ENCODE measurements at regions not wholly inside any gene's neighbourhood (a gene's known extent, or its start where the extent isn't known, plus 50 kb on each side); places are given as distances from the start of the nearest gene placed in this dataset.

DNA sequence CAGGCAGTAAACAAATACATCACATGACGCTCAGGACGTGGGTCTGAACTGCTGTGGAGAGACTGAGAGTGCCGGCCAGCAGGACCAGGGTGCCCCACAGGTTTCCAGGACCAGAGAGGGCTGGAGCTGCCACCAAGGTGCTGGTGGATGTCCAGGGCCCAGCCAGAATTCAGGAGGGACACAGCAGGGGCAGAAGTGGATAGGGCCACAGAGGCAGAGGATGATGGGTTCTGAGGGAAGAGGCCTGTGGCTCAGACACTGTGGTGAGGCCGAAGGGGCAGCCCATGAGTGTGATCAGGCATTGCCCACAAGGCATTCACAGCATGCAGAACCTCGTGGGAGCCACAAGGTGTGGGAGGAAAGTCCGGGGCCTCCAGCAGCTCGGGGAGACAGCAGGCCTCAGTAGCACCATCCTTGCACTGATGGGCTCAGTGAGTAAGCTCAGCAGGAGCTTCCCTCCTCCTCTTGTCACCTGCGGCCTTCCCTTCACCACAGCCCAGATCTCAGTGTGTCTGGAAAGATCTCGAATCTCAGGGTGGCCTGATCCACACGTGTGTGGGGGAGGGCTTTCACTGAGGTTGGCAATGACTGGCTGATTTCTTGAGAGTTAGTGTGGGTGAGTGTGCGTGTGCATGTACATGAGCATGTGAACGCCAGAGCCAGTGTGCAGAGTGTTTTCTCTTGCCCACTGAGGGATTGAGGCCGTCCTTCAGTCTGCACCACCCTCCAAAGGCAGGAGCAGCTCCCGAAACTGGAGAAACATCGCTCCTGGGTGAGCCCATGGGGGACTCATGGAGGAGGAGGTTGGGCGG is 181.8 kb upstream of the RAB6C start:
- Histone ChIP-seq H3K27me3 (ENCODE audit: control insufficient read depth, extremely low read depth, insufficient read depth, low read length) (no peaks in the 10 kb centered on the region), H3K9ac (ENCODE audit: control insufficient read depth, extremely low read depth, insufficient read depth, low read length) (no peak overlapping the region), H3K4me3 (ENCODE audit: control insufficient read depth in 2 of 3, extremely low read depth in 1 of 3, insufficient read depth in 2 of 3, low read depth in 1 of 3, low read length in 3 of 3) (no peak overlapping the region), H2AFZ (ENCODE audit: control insufficient read depth, low read length) (no peak overlapping the region), H3K4me1 (ENCODE audit: control insufficient read depth, extremely low read depth, insufficient read depth, low read length) (no peaks in the 10 kb centered on the region), H3K27ac (ENCODE audit: control insufficient read depth, insufficient read depth, low read length) (no peak overlapping the region), H3K36me3 (ENCODE audit: control insufficient read depth in 2 of 2, extremely low read depth in 1 of 2, insufficient read depth in 2 of 2, low read length in 2 of 2) (no peaks in the 10 kb centered on the region), H3K9me3 (ENCODE audit: control insufficient read depth, low read depth, low read length) (no peaks in the 10 kb centered on the region), H3K9me1 (ENCODE audit: control insufficient read depth, extremely low read depth, insufficient read depth, low read length) (no peaks in the 10 kb centered on the region), H3K79me2 (ENCODE audit: control insufficient read depth, insufficient read depth, low read length) (no peaks in the 10 kb centered on the region), H3K4me2 (ENCODE audit: control insufficient read depth, extremely low read depth, insufficient read depth, low read depth, low read length) (no peak overlapping the region), H4K20me1 (ENCODE audit: control insufficient read depth, extremely low read depth, insufficient read depth, low read length) (no peaks in the 10 kb centered on the region)
- no peak for DNase-seq (ENCODE audit: low read depth, low spot score)
- no peak for TF ChIP-seq EZH2 (IDR thresholded peaks at IDR 0.05; ENCODE audit: low read length)
- TF ChIP-seq, protein P1, sequence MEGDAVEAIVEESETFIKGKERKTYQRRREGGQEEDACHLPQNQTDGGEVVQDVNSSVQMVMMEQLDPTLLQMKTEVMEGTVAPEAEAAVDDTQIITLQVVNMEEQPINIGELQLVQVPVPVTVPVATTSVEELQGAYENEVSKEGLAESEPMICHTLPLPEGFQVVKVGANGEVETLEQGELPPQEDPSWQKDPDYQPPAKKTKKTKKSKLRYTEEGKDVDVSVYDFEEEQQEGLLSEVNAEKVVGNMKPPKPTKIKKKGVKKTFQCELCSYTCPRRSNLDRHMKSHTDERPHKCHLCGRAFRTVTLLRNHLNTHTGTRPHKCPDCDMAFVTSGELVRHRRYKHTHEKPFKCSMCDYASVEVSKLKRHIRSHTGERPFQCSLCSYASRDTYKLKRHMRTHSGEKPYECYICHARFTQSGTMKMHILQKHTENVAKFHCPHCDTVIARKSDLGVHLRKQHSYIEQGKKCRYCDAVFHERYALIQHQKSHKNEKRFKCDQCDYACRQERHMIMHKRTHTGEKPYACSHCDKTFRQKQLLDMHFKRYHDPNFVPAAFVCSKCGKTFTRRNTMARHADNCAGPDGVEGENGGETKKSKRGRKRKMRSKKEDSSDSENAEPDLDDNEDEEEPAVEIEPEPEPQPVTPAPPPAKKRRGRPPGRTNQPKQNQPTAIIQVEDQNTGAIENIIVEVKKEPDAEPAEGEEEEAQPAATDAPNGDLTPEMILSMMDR (optimal IDR thresholded peaks at IDR 0.05 in 1 of 3, IDR thresholded peaks at IDR 0.05 in 1 of 3, conservative IDR thresholded peaks at IDR 0.05 in 1 of 3; ENCODE audit: extremely low read depth in 1 of 3, insufficient read depth in 2 of 3, low read length in 3 of 3) = no peak
- no peak for FAIRE-seq
- dilution Hi-C loops (cut with MboI; ENCODE audit: extremely low pct_ligation_motif_present, low sequenced_read_pairs) = no loop called here

DNA sequence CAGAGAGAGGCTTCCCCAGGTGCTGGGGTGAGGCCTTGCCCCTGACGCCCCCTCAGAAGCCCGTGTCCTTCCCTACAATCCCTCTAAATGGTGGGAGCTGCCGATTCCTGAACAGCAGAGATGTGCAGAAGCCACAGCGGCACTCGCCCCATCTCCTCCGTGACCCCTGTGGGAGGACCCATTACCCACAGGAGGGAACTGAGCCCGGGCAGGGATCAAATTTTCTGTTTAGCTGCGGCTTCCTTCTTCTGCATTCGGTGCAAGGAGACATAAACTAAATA is 181.2 kb upstream of the RAB6C start:
- dilution Hi-C loops (cut with MboI; ENCODE audit: extremely low pct_ligation_motif_present, low sequenced_read_pairs) = no loop called here

More for the DNA sequence above, 181.2 kb upstream of the RAB6C start:
- H3K9ac ChIP-seq (ENCODE audit: control insufficient read depth, extremely low read depth, insufficient read depth, low read length) = no peak overlapping the region
- H3K4me1 ChIP-seq (ENCODE audit: control insufficient read depth, extremely low read depth, insufficient read depth, low read length) = no peaks in the 10 kb centered on the region
- H3K27me3 ChIP-seq (ENCODE audit: control insufficient read depth, extremely low read depth, insufficient read depth, low read length) = no peaks in the 10 kb centered on the region
- H3K4me2 ChIP-seq (ENCODE audit: control insufficient read depth, extremely low read depth, insufficient read depth, low read depth, low read length) = no peak overlapping the region
- H3K9me3 ChIP-seq (ENCODE audit: control insufficient read depth, low read depth, low read length) = no peaks in the 10 kb centered on the region
- H3K36me3 ChIP-seq (ENCODE audit: control insufficient read depth in 2 of 2, extremely low read depth in 1 of 2, insufficient read depth in 2 of 2, low read length in 2 of 2) = no peaks in the 10 kb centered on the region
- no peak for DNase-seq (ENCODE audit: low read depth, low spot score)
- no peak for FAIRE-seq
- no peaks in the 10 kb centered on the region for H3K79me2 ChIP-seq (ENCODE audit: control insufficient read depth, insufficient read depth, low read length)
- no peak overlapping the region for H2AFZ ChIP-seq (ENCODE audit: control insufficient read depth, low read length)
- H4K20me1 ChIP-seq (ENCODE audit: control insufficient read depth, extremely low read depth, insufficient read depth, low read length) = no peaks in the 10 kb centered on the region
- H3K9me1 ChIP-seq (ENCODE audit: control insufficient read depth, extremely low read depth, insufficient read depth, low read length) = no peaks in the 10 kb centered on the region
- no peak overlapping the region for H3K27ac ChIP-seq (ENCODE audit: control insufficient read depth, insufficient read depth, low read length)
- no peak overlapping the region for H3K4me3 ChIP-seq (ENCODE audit: control insufficient read depth in 2 of 3, extremely low read depth in 1 of 3, insufficient read depth in 2 of 3, low read depth in 1 of 3, low read length in 3 of 3)
- TF ChIP-seq, protein P1 (optimal IDR thresholded peaks at IDR 0.05 in 1 of 3, IDR thresholded peaks at IDR 0.05 in 1 of 3, conservative IDR thresholded peaks at IDR 0.05 in 1 of 3; ENCODE audit: extremely low read depth in 1 of 3, insufficient read depth in 2 of 3, low read length in 3 of 3) = no peak
